ENCODE measurements at regions not wholly inside any gene's neighbourhood (a gene's known extent, or its start where the extent isn't known, plus 50 kb on each side); places are given as distances from the start of the nearest gene placed in this dataset.
"Not testable (repeated sequence)": the region's sequence is repeated elsewhere in the genome, so short reads cannot be mapped to it uniquely, and the experiment has no call there.

GRCh38 chr6:79361074-79361473 is 126.6 kb upstream of the HMGN3 start:
- TF ChIP-seq EP300, CTCF, POLR2A, POLR2AphosphoS5 (IDR thresholded peaks at IDR 0.05): not testable (repeated sequence)

All from stomach (tissue), 4 donors.